Testis (tissue), 2 donors: ENCODE measurements at regions not wholly inside any gene's neighbourhood (a gene's known extent, or its start where the extent isn't known, plus 50 kb on each side); places are given as distances from the start of the nearest gene placed in this dataset.

Experiments
- POLR2A ChIP-seq: fragments of 450-650 bp; IDR thresholded peaks from one replicate; pipeline ENCODE4 v1.6.1; 2017; ENCODE audit warnings: antibody characterized with exemption, mild to moderate bottlenecking, moderate library complexity
- TF ChIP-seq, protein P1 (sequence below), 3 experiments: fragments of 450-650 bp in 2 of 3; fragments of 200-600 bp in 1 of 3; sonication (generic) in 1 of 3; IDR thresholded peaks; one replicate each; pipeline ENCODE4 v1.5.1; 2016 to 2019; ENCODE audit warnings: antibody characterized with exemption in 3 of 3, mild to moderate bottlenecking in 2 of 3, moderate library complexity in 1 of 3

DNA sequence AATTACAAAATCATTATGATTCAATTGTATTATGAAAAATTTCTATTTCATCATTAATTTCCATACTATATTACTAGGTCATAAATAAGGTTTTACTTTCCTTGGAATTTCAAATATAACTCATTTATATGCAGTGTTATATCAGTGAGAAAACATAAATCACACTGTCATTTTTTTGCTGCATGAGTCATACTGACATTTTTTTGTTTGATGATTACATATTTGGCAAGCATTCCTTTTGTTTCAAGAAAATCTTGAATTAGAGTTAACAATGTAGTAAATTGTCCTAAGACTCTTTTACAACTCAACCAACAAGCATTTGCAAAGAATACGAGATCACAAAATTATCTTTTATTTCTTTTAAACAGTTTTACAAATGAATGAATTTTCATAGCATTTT, 298.4 kb upstream of the SEMA6A start:
- TF ChIP-seq, protein P1, sequence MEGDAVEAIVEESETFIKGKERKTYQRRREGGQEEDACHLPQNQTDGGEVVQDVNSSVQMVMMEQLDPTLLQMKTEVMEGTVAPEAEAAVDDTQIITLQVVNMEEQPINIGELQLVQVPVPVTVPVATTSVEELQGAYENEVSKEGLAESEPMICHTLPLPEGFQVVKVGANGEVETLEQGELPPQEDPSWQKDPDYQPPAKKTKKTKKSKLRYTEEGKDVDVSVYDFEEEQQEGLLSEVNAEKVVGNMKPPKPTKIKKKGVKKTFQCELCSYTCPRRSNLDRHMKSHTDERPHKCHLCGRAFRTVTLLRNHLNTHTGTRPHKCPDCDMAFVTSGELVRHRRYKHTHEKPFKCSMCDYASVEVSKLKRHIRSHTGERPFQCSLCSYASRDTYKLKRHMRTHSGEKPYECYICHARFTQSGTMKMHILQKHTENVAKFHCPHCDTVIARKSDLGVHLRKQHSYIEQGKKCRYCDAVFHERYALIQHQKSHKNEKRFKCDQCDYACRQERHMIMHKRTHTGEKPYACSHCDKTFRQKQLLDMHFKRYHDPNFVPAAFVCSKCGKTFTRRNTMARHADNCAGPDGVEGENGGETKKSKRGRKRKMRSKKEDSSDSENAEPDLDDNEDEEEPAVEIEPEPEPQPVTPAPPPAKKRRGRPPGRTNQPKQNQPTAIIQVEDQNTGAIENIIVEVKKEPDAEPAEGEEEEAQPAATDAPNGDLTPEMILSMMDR (IDR thresholded peaks at IDR 0.05), result no peak
- no peak for TF ChIP-seq POLR2A
